ENCODE measurements at regions not wholly inside any gene's neighbourhood (a gene's known extent, or its start where the extent isn't known, plus 50 kb on each side); places are given as distances from the start of the nearest gene placed in this dataset.
"Not testable (repeated sequence)": the region's sequence is repeated elsewhere in the genome, so short reads cannot be mapped to it uniquely, and the experiment has no call there.

DNA sequence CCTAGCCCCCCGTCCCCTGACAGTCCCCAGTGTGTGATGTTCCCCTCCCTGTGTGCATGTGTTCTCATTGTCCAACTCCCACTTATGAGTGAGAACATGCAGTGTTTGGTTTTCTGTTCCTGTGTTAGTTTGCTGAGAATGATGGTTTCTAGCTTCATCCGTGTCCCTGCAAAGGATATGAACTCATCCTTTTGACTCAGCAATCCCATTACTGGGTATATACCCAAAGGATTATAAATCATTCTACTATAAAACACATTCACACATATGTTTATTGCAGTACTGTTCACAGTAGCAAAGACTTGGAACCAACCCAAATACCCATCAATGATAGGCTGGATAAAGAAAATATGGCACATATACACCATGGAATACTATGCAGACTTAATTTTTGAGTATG is 155.1 kb downstream of the SLITRK5 start:
- TF ChIP-seq HOXA7 (CRISPR knock-in tag; IDR thresholded peaks at IDR 0.05; ENCODE audit: borderline replicate concordance) = not testable (repeated sequence)
- TF ChIP-seq, protein P1, sequence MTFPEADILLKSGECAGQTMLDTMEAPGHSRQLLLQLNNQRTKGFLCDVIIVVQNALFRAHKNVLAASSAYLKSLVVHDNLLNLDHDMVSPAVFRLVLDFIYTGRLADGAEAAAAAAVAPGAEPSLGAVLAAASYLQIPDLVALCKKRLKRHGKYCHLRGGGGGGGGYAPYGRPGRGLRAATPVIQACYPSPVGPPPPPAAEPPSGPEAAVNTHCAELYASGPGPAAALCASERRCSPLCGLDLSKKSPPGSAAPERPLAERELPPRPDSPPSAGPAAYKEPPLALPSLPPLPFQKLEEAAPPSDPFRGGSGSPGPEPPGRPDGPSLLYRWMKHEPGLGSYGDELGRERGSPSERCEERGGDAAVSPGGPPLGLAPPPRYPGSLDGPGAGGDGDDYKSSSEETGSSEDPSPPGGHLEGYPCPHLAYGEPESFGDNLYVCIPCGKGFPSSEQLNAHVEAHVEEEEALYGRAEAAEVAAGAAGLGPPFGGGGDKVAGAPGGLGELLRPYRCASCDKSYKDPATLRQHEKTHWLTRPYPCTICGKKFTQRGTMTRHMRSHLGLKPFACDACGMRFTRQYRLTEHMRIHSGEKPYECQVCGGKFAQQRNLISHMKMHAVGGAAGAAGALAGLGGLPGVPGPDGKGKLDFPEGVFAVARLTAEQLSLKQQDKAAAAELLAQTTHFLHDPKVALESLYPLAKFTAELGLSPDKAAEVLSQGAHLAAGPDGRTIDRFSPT (tag by site-specific recombination; IDR thresholded peaks at IDR 0.05) = not testable (repeated sequence)
- TF ChIP-seq, protein P2, sequence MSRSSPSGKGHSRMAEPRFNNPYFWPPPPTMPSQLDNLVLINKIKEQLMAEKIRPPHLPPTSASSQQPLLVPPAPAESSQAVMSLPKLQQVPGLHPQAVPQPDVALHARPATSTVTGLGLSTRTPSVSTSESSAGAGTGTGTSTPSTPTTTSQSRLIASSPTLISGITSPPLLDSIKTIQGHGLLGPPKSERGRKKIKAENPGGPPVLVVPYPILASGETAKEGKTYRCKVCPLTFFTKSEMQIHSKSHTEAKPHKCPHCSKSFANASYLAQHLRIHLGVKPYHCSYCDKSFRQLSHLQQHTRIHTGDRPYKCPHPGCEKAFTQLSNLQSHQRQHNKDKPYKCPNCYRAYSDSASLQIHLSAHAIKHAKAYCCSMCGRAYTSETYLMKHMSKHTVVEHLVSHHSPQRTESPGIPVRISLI (tag by site-specific recombination; IDR thresholded peaks at IDR 0.05) = not testable (repeated sequence)

All from HEK293 (cell line).